ENCODE measurements at regions not wholly inside any gene's neighbourhood (a gene's known extent, or its start where the extent isn't known, plus 50 kb on each side); places are given as distances from the start of the nearest gene placed in this dataset.

DNA sequence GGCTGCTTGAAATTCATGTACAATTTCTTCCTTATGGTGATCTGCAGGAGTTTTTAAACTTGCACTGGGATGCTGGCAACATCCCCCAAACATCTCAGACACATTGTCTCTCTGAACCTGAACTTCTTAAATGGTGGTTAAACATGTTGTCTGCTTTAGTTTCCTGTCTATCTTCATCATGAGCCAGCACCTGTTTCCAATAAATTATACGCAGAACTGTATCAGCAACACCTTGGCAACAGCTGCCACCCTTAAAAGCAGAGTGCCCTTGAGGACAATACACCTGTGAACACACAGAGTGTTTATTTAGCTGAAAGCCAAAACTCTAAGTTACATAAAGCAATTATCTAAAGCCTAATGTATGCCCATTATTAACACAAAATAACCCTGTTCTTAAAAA, 242.9 kb downstream of the WNT5A start:
- WGBS, 2 donors, result 36 to 55% methylated on average over 1 of the region's 1 CpG
- intact Hi-C loops (cut with DNase I; ENCODE audit: low total_unique reads), result no loop called here
- DNase-seq (ENCODE audit: low spot score in 2 of 2), result no peak
- no peak for TF ChIP-seq POLR2A (IDR thresholded peaks at IDR 0.05)
- TF ChIP-seq, protein P1, sequence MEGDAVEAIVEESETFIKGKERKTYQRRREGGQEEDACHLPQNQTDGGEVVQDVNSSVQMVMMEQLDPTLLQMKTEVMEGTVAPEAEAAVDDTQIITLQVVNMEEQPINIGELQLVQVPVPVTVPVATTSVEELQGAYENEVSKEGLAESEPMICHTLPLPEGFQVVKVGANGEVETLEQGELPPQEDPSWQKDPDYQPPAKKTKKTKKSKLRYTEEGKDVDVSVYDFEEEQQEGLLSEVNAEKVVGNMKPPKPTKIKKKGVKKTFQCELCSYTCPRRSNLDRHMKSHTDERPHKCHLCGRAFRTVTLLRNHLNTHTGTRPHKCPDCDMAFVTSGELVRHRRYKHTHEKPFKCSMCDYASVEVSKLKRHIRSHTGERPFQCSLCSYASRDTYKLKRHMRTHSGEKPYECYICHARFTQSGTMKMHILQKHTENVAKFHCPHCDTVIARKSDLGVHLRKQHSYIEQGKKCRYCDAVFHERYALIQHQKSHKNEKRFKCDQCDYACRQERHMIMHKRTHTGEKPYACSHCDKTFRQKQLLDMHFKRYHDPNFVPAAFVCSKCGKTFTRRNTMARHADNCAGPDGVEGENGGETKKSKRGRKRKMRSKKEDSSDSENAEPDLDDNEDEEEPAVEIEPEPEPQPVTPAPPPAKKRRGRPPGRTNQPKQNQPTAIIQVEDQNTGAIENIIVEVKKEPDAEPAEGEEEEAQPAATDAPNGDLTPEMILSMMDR (IDR thresholded peaks at IDR 0.05), result no peak
- H3K4me3 ChIP-seq (ENCODE audit: low read depth, poor library complexity, severe bottlenecking), result no peak overlapping the region

DNA sequence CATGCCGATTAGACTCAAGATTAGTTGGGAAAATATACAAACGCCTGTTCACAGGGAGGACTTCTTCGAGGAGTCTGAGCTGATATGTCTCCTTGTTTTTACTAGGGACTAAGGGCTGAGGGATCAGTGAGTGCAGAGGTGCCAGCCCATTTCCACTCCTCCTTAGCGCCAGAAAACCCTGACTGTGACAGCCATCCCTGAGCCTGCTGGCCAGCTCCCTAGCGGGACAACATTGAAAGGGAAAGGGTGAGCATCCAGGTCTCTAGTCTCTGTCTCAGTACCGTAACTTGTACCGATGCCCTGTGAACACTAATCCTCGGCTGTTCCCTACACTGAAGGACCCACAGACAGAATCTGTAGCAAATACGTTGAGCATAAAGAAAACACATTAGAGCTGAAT, 243.4 kb downstream of the WNT5A start:
- WGBS, 2 donors, result 58 to 75% methylated on average over 9 of the region's 9 CpGs
- H3K4me3 ChIP-seq (ENCODE audit: low read depth, poor library complexity, severe bottlenecking), result no peak overlapping the region
- TF ChIP-seq, protein P1 (IDR thresholded peaks at IDR 0.05), result no peak
- TF ChIP-seq POLR2A (IDR thresholded peaks at IDR 0.05), result no peak
- intact Hi-C loops (cut with DNase I; ENCODE audit: low total_unique reads), result no loop called here
- no peak for DNase-seq (ENCODE audit: low spot score in 2 of 2)

DNA sequence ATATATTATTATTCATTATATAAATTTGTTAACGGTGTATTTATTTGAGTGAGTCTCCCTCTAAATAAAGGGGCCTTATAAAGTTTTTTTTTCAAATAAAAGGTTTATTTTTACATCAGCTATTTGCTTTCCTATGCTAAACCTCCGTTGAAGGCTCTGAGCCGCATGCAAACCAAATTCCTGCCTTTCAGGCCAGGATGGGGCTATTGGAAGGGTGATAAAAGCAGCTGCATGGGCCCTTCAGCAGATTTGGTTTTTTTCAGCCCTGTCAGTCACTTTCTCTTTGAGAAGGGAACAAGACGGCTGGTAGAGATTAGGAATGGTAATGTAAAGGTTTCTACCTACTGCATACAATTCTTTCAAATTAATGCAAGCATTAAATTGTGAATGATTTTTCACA, 244.2 kb downstream of the WNT5A start:
- TF ChIP-seq POLR2A (IDR thresholded peaks at IDR 0.05), result no peak
- TF ChIP-seq, protein P1 (IDR thresholded peaks at IDR 0.05), result no peak
- intact Hi-C loops (cut with DNase I; ENCODE audit: low total_unique reads), result no loop called here
- WGBS, 2 donors, result 75 to 84% methylated on average over 4 of the region's 4 CpGs
- H3K4me3 ChIP-seq (ENCODE audit: low read depth, poor library complexity, severe bottlenecking), result no peak overlapping the region
- DNase-seq (ENCODE audit: low spot score in 2 of 2), result no peak

DNA sequence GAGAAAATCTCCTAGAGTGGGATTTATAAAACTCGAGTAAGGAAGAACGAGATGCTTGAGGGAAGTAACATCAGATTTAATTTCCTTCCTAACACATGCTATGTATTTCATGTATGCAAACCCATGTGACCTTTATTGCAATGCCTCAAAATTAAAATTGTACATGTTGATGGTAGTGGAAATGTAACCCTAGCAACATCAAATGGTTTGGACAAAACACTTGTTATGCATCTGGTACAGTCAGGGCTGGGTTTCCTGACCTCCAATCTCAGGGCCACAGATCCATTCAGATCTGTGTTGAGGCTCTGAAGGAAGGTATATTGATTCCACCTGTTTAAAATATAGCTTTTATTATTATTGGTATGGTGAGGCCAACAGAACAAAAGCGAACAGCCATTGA, 246.0 kb downstream of the WNT5A start:
- no peak for DNase-seq (ENCODE audit: low spot score in 2 of 2)

DNA sequence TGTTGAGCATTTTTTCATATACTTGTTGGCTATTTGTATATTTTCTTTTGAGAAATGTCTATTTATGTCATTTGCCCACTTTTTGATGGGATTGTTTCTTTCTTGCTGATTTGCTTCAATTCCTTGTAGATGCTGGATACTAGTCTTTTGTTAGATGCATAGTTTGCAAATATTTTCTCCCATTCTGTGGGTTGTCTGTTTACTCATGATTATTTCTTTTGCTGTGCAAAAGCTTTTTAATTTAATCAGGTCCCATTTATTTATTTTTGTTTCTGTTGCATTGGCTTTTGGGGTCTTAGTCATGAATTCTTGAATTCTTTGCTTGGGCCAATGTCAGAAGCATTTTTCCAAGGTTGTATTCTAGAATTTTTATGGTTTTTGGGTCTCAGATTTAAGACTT, 251.7 kb downstream of the WNT5A start:
- no peak for DNase-seq (ENCODE audit: low spot score in 2 of 2)
- H3K4me3 ChIP-seq (ENCODE audit: low read depth, poor library complexity, severe bottlenecking), result no peak overlapping the region
- TF ChIP-seq POLR2A (IDR thresholded peaks at IDR 0.05), result no peak
- TF ChIP-seq, protein P1 (IDR thresholded peaks at IDR 0.05), result no peak
- intact Hi-C loops (cut with DNase I; ENCODE audit: low total_unique reads), result no loop called here

More for the DNA sequence above, 246.0 kb downstream of the WNT5A start:
- TF ChIP-seq POLR2A (IDR thresholded peaks at IDR 0.05), result no peak
- TF ChIP-seq, protein P1 (IDR thresholded peaks at IDR 0.05), result no peak
- 78 to 86% methylated on average over 3 of the region's 3 CpGs for WGBS, 2 donors
- intact Hi-C loops (cut with DNase I; ENCODE audit: low total_unique reads), result no loop called here
- no peak overlapping the region for H3K4me3 ChIP-seq (ENCODE audit: low read depth, poor library complexity, severe bottlenecking)

DNA sequence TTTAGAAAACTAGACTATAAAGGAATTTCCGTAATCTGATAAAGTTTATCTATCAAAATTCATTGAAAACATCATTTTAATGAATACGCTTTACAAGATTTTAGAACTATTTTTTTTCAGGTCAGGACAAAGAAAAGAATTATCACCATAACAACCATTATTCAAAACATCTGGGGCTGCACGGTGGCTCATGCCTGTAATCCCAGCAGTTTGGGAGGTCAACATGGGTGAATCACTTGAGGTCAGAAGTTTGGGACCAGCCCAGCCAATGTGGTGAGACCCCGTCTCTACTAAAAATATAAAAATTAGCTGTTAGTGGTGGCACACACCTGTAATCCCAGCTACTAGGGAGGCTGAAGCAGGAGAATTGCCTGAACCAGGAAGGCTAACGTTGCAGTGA, 260.4 kb downstream of the WNT5A start:
- TF ChIP-seq POLR2A (IDR thresholded peaks at IDR 0.05), result no peak
- TF ChIP-seq, protein P1 (IDR thresholded peaks at IDR 0.05), result no peak
- no peak overlapping the region for H3K4me3 ChIP-seq (ENCODE audit: low read depth, poor library complexity, severe bottlenecking)
- intact Hi-C loops (cut with DNase I; ENCODE audit: low total_unique reads), result no loop called here
- 75 to 81% methylated on average over 5 of the region's 5 CpGs for WGBS, 2 donors
- DNase-seq (ENCODE audit: low spot score in 2 of 2), result no peak

Data from lower leg skin (tissue), 4 donors.